Fibroblast of skin of back (primary cell): ENCODE measurements at regions not wholly inside any gene's neighbourhood (a gene's known extent, or its start where the extent isn't known, plus 50 kb on each side); places are given as distances from the start of the nearest gene placed in this dataset.
A peak's percentile ranks its signal among the peaks of the same experiment; 100 is the strongest.

ENCODE experiments used
- DNase-seq: peaks from one replicate; pipeline ENCODE4 v3.0.0-alpha.2; 2013

GRCh38 chr15:29913528-29914135, 91.4 kb upstream of the TJP1 start:
- DNase-seq, result peak; percentile 88

GRCh38 chr15:29911705-29912104, 89.4 kb upstream of the TJP1 start:
- peak; percentile 69 for DNase-seq

- DNase-seq, result no peak
Measured at GRCh38 chr15:29910068-29910467, 87.8 kb upstream of the TJP1 start.

GRCh38 chr15:29904757-29905417, 82.6 kb upstream of the TJP1 start:
- DNase-seq, result peak; percentile 32

GRCh38 chr15:29903785-29904464, 81.7 kb upstream of the TJP1 start:
- no peak for DNase-seq

- DNase-seq, result no peak
Measured at GRCh38 chr15:29903028-29903427, 80.8 kb upstream of the TJP1 start.

- DNase-seq, result no peak
Measured at GRCh38 chr15:29900237-29901189, 78.2 kb upstream of the TJP1 start.

GRCh38 chr15:29896062-29896461, 73.8 kb upstream of the TJP1 start:
- no peak for DNase-seq

GRCh38 chr15:29891096-29891457, 68.8 kb upstream of the TJP1 start:
- no peak for DNase-seq

- DNase-seq, result no peak
Measured at GRCh38 chr15:29890336-29891095, 68.2 kb upstream of the TJP1 start.

- DNase-seq, result peak; percentile 37
Measured at GRCh38 chr15:29889542-29890329, 67.5 kb upstream of the TJP1 start.

- peak; percentile 60 for DNase-seq
Measured at GRCh38 chr15:29888646-29889045, 66.4 kb upstream of the TJP1 start.

GRCh38 chr15:29887721-29888120, 65.5 kb upstream of the TJP1 start:
- peak; percentile 15 for DNase-seq

GRCh38 chr15:29885183-29885582, 62.9 kb upstream of the TJP1 start:
- no peak for DNase-seq

- peak; percentile 31 for DNase-seq
Measured at GRCh38 chr15:29883126-29883525, 60.9 kb upstream of the TJP1 start.

GRCh38 chr15:29880886-29881285, 58.6 kb upstream of the TJP1 start:
- no peak for DNase-seq

GRCh38 chr15:29880341-29880740, 58.1 kb upstream of the TJP1 start:
- DNase-seq, result no peak

- DNase-seq, result no peak
Measured at GRCh38 chr15:29874977-29875376, 52.7 kb upstream of the TJP1 start.

- DNase-seq, result no peak
Measured at GRCh38 chr15:29873947-29874411, 51.7 kb upstream of the TJP1 start.

- DNase-seq, result no peak
Measured at GRCh38 chr15:29873264-29873663, 51.0 kb upstream of the TJP1 start.

- no peak for DNase-seq
Measured at GRCh38 chr15:29872716-29873115, 50.4 kb upstream of the TJP1 start.
